IPS DF 4.7 (cell line): ENCODE measurements at regions not wholly inside any gene's neighbourhood (a gene's known extent, or its start where the extent isn't known, plus 50 kb on each side); places are given as distances from the start of the nearest gene placed in this dataset.

Experiments
- DNase-seq: peaks from one replicate; pipeline ENCODE4 v3.0.0-alpha.2; 2013; ENCODE audit warnings: low spot score; ENCODE audit errors: extremely low read depth

DNA sequence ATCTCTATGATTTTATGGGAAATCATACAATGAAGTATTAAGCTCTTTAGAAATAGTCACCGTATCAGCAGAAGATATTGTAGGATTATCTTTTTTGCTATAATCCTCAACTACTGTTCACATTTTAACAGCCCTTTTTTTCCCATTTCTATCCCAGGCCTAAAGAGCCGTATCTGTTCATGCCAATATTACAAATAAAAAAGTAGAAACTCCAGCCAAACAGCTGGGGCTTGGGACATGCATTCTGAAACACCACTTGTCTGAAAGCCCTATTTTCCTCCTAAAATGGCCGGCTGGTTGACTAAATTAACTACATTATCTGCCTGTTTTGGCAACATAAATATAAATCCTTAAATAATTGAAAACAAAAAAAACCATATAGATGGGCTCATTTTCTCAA, 477.8 kb downstream of the CDH2 start:
- no peak for DNase-seq

DNA sequence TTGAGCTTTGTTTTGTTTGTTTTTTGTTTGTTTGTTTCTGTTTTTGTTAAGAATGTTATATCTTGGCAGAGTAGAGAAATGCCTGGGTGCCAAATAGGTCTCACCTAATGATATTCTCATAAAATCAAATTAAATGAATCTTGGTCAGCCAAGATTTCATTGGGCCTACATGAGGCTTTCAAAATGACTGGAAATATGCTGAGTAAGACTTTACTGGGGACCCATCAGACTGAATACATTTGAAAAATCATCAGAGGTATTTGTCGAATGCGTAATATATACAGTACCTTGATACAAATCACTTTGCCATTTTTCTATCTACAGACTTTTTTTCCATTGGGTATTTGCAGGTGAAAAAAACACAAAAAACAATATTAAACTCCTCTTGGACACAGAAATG, 480.8 kb downstream of the CDH2 start:
- DNase-seq = no peak

DNA sequence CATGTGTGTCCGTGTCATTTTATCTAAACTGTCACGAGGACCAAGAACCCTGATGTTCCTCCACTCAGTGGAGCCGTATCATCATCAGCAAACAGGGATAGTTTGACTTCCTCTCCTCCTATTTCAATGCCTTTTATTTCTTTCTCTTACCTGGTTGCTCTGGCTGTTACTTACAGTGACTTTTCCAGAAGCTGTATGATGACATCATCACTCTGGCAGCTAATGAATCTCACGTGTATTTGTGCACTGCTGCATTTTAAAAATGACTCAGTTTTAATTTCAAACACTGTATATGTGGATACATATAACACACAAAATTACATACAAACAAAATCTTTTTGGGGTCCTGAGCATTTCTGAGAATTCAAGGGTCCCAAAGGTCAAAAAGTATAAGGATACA, 481.4 kb downstream of the CDH2 start:
- DNase-seq = no peak

DNA sequence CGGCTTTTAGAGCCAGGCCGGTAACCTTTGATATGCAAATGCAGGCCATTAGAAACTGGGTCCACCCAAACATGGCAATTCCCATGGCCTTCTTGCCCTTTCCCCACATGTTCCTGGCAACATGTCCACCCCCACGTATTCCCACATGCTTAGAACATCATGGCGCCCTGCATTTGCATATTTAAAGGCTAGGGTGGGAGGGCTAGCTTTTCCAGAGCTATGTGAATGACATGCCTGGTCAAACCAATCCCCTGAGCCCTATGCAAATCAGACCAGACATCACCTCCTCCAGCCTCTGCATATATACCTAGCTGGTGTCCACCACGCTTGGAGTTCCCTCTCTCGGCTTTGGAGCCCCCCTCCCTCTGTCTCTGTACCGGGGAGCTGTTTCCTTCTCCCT, 481.9 kb downstream of the CDH2 start:
- DNase-seq = no peak

DNA sequence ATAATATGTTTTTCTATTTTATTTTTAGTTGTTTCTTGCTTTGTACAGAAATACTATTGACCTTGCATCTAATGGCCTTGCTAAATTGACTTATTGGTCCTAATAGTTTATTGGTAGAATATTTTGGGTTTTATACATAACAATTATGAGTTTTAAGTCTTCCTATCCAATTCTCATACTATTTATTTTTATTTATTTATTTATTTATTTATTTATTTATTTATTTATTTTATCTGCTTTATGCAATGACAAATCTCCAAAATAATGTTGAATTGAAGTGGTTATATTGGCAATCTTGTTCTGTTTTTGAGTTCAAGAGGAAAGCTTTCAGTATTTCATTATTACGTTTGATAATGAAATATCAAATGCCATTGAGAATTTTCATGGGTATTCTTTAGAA, 488.3 kb downstream of the CDH2 start:
- no peak for DNase-seq

DNA sequence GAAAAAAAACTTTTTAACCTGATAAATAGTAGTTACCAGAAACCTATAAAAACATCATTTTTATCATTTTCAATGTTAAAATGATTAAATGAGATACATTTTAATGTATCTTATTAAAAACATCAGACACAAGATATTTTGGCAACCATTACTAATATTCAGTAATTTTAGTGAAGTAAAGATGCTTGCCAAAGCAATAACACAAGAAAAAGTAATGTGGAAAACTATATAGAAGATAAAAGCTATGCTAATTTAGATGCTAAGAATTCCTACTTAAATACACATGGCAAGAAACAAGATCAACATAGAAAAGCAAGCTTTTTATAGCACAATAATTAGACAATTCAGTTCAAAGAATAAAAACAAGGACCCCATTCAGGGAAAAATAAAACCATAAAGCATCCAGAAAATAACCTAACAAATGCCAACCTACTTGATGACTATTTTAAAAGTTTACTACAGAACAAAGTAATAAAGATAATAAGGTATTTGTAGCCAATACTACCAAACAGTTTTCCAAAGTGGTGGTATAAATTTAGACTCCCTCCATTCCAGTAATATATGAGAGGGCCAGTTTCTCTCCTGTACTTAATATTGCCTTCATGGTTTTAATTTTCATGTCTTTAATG, 489.5 kb downstream of the CDH2 start:
- DNase-seq = no peak

DNA sequence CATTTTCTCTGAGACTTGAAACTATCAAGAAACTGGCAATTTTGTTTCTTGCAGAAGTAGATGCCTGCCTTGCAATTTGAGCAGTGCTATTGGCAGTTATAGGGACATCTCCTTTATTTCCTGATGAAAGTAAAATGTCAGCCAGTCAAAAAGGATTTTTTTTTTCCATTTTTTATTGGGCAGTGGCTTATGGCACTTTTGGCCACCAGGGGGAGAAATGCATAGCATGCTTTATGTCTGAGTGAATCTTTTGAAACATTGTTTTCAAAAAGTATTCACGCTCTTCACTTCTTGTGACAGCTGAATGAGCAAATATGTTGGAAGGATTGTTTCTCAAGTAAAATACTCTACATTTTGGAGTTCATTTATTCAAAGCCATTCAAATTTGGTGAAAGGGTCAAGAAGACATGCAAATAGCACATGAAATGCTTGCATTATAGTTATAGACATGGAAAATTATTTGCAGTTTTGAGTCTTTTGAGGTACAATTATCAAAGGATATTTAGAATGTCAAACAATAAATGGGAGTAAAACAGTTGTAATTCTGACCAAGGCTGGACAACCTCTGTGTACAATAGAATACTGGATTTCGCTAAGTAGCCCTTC, 491.0 kb downstream of the CDH2 start:
- no peak for DNase-seq

DNA sequence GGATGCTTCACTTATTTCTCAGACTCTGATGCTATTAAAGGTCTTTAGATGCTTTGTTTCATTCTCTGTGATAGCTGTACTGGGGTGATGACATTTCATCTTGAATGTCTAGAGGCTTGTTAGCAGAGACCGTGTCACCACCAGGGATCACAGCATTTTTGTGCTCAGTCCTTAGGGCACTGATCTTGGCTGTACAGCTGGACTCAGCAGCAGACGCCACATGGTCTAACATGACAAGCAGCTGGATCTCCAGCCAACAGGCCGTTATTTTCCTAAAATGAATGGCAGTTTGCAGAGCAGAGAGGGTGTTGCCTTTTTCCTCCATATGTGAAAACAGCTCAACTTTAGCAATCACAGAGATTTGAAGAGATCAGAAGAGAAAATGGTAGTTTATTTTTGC, 491.8 kb downstream of the CDH2 start:
- DNase-seq = no peak

DNA sequence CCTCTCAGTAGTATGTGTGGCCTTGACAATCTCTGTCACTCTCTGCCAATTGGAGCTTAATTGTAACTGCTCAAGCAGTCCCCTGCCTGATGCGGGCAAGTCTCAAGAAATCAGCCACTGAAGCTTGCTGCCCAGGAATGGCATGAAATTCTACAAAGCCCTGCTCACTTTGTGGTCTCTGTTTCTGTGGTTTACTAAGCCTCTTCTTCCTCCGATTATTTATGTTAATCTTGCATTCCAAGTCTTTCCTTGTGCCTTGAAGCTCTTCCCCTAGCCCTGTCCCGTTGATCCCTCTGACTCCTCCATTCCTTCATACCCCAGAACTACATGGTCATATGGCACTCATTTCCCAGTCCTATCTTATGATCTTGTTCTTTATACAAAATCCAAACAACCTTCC, 489.3 kb upstream of the CHST9 start:
- no peak for DNase-seq

DNA sequence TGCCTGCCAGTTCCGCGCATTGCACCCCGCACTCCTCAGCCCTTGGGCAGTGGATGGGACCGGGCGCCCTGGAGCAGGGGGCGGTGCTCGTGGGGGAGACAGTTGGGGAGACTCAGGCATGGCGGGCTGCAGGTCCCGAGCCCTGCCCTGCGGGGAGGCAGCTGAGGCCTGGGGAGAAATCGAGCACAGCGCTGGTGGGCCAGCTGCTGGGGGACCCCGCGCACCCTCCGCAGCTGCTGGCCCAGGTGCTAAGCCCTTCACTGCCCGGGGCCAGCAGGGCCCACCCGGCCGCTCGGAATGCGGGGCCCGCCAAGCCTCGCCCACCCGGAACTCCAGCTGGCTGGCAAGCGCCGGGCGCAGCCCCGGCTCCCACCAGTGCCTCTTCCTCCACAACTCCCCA, 488.8 kb upstream of the CHST9 start:
- DNase-seq = no peak

DNA sequence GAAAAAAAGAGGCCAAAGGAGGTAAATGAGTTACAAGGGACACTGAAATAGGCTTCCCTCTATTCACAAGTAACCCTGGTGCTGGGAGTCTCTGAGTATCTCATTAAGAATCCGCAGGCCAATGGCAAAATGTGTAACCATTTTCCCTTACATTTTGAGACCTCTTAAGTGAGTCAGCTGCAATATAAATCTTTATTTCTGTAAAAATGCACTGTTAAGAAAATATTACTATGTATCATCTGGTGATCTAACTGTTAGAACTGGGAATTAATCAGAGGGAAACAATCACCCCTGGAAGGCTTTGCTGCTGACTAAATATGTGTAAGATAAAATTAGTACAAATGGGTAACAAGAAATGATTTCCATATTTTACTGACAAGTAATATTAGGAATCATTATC, 483.1 kb upstream of the CHST9 start:
- no peak for DNase-seq

DNA sequence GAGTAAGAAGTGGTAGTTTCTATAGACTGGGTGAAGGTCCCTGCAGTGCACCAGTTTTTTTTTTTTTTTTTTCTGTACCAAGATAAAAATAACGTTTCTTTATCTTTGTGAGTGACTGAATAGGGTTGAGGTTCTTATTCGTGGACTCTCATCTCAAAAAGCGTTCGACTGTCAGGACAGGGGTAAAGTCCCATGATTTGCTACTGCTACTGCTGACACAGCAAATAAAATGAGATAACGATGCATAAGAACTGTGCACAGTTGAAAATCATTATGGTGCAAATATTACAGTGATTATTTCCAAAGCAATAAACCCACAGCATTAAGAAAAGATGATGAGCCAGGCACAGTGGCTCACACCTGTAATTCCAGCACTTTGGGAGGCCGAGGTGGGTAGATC, 482.0 kb upstream of the CHST9 start:
- no peak for DNase-seq

DNA sequence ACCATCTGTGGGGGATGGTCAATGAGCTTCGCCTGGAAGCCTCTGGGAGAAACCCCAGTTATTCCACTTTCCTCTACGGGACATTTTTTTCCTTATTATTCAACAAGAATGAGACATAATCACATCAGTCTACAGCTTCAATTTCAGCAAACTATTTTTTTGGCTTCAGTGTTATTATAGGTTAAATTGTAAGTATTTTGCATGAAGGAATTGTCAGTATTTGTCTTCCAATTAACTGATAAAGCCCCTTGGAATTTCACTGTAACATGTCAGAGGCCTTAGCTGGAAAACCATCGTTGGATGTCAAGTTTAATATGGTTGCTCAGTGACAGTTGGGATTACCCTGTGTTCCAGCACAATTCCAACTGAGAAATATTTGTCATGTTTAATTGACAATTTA, 480.9 kb upstream of the CHST9 start:
- no peak for DNase-seq

DNA sequence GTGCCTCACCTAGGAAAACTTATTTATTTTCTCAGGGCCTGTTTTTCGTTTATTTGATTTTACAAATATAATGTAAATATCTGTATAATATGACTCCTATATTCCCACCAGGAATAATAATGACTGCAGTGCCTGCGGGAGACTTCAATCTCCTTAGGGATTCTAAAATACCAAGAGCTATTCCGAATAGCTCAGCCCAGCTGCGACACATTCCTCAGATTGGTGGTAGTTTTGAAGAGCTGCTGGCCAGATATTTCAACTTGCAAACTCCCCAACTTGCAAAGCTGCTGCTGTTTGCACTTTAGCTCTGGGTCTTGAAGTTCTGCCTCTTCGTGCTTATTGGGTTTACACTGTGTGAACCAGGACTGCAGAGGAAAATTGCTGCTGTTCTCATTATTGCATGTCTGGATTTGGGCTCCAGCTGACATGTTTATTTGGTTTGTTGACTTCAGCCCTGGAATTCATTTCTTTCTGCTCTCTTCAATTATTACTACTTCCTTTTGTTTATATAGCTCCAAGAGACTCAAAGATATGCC, 480.2 kb upstream of the CHST9 start:
- no peak for DNase-seq

DNA sequence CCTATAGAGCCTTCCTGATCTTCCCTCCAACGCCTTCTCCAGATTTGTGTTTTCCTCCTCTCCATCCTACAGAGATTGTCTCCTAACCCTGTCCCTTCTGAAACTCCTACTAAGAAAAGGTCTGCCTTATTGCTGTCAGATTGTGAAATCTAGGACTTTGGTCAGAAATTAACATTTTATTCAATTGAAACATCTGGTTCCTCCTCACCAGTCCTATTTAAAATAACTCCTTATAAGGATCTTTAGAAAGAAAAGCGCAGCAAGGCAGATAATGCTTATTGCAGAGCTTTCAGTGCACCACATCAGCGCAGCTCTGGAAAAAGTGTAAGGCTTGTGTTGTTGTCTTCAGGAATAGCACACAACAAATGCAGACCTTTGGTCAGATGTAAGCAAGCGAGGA, 477.8 kb upstream of the CHST9 start:
- no peak for DNase-seq

DNA sequence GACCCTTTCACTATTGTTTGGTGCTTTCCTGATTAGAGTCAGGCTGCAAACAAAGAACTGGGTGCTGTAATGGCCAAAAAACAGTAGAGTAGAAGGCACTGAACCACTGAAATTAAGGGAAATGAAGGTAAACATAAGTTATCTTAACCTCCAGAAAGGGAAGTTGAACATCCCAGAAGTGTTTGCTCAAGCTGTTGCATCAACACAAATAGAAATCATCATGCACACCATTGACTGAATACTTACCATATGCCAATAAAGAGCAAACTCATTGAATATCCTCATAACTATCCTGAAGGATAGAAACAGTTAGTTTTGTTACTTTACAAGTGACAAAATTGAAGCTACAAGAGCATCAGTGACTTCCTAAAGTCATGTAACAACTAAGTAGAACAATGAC, 477.4 kb upstream of the CHST9 start:
- DNase-seq = no peak

DNA sequence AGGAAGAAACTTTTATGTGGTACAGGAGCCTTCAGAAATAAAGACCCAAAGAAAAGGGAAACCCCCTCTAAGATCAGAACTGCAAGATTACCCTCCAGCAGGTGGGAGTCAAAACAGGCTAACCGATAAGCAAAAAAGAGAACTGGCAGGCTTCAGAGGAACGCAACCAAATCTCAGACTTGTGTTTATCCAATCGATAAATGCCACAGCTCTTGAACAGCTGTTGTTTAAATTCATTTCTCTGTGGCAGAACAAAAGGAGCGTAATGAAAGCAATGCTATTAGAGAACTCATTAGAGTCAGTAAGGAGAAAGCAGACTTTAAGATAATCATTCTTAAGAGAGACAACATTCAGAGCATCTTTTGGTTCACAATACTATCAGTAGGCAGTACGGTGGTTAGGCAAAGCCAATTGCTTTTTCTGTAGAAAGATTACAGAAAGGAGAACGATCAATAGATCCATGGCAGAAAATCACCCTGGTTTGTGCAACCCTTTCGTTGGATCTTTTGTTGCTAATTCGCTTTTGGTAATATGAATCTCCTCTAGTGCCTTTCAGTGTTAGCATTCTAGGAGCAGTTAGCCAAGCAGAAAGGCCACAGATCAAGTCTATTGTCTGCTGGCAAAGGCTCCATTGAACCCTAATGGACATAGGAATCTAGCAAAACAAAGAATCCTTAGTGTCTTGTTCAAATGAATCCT, 476.4 kb upstream of the CHST9 start:
- no peak for DNase-seq

DNA sequence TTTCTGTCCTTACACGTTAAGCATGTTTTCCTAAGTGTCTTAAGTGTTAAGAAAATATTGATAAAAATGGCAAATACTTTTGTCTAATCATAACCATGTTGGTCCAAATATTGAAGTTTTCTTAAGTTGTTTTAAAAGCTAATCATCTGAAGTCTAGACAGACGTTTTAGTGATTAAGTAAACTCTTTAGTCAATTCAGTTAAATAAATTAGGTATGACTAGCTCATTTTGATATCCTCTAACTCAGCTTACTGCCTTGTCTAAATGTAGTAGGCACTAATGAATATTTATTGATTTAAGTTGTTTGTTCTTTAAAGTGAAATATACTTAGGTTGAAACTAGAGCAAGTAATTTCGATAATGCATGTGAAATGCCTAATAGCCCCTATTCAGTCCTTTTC, 471.8 kb upstream of the CHST9 start:
- no peak for DNase-seq

DNA sequence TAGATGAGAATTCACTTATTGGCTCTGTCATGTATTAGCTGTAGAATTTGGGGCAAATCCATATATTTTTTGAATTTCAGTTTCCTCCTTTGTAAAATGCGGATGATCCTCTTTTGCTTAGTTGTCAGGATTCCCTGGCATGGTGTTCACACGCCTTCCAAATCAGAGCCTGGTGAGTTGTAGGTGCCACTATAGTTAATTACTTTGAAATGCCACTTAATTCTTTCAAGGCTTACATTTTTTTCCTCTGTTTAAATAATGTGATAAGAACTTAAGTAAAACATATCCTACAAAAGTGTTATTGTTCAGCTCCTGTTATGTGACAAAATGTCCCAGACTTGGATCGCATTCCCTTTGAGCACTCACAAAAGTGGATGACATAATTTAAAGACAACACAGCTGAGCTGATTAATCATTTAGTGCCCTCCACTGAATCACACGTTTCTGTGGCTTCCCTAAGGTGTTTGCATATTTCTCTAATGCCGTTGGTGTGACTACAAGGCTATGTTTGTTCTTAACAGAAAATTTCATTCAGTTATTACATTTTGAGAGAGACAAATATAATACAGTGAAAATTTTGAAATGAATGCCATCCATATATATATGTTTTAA, 471.2 kb upstream of the CHST9 start:
- no peak for DNase-seq

DNA sequence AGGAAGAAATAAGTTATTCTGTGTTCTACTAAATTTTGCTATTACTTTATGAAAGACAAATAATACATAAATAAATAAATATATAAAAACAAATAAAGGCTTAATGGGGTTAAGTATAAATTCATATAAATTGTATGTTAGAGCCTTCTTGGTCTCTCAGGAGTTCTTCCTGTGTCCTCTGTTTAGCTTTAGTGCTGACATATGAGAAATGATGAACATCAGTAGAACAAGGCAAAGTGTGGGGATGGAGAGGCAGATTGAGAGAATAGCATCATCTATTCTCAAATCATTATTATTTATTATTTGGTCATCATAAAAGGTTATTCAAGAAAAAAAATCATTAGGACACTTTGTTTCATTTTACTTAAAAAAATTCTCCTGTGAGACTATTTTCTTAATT, 468.1 kb upstream of the CHST9 start:
- DNase-seq = no peak

DNA sequence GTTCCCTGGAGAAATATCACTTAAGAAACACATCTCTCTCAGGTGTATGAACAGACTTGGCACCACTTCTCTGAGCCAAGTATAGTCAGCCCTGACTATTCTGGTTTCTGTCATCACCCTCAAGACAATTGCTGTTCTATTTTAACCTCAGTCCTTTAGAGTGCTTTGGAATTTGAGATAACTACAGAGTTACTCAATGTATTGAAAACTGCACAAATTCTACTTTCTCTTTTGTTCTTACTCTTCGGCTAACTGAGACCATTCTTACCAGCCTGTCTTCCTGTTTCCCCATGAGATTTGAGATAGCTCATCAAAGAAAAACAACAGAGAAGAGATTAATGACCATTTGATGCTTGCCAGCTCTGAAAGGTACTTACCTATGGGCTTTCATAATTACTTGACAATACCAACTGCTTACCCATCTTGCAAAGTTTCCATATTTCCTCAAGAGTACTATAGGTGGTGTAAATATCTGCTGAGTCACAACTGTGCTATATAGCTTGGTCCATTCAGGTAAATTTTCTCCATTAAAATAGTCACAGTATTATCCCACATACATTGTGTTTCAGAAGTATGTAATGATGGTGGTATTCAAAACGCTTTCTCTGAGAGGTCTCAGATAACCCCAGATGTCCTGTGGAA, 467.5 kb upstream of the CHST9 start:
- no peak for DNase-seq

DNA sequence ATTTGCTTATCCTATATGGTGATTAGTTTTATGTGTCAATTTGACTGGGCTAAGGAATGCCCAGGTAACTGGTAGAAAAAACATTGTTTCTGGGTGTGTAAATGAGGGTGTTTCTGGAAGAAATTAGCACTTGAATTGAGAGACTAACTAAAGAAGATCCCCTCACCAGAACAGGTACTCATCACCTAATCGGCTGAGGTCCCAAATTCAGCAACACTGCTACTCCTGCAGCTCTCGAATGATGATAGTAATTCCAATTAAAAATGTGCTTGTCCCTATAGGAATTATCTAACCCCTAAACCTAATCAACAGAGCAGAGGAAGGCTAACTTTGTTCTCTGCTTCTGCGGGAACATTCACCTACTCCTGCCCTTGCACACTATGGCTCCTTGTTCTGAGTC, 464.5 kb upstream of the CHST9 start:
- no peak for DNase-seq
